GM21528 (cell line): ENCODE measurements at regions not wholly inside any gene's neighbourhood (a gene's known extent, or its start where the extent isn't known, plus 50 kb on each side); places are given as distances from the start of the nearest gene placed in this dataset.

Source experiments
- ATAC-seq: cut with Tn5 transposase; IDR thresholded peaks from one replicate; pipeline ENCODE4 v1.9.1; 2021; ENCODE audit warnings: mild to moderate bottlenecking, moderate library complexity; ENCODE audit not compliant: unreplicated experiment, low FRiP score

DNA sequence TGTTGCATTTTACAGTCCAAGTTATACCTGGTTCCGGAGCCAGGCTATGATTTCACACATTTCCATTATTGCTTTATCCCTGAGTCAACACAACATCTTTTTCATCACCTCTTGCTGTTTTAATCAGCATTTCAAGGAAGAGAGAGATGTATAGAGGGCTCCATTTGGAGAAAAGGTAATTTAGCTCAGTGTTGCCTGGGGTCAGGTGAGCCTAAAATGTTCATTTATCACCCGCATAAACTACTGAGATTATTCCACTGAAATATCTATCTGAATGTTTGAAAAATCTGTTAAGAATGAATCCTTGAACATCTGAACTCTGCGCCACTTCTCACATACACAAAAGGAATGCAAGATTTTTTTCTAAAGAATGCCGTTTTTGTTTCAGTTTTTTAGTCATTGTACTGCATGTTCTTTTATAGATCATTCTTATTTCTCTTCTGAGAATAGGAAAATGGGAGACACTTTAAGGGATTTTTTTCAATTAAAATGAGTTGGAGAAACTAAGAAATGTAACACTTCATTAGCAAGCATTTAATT is 51.5 kb upstream of the AGTR1 start:
- no peak for ATAC-seq
